ENCODE measurements at regions not wholly inside any gene's neighbourhood (a gene's known extent, or its start where the extent isn't known, plus 50 kb on each side); places are given as distances from the start of the nearest gene placed in this dataset.

GRCh38 chr21:34201481-34201858 lies 128.1 kb downstream of the MRPS6 start:
- WGBS: 2% methylated on average over 6 of the region's 6 CpGs
- H3K4me1 ChIP-seq (replicated peaks): no peaks in the 10 kb centered on the region
- intact Hi-C loops (cut with DNase I): loop anchor here (5.0 kb wide), 2 partner anchors 146 to 254 kb away; no protein-coding TSS in a partner anchor
- no peaks in the 10 kb centered on the region for H3K27me3 ChIP-seq (replicated peaks; ENCODE audit: insufficient read depth)
- H3K27ac ChIP-seq: peak overlapping the region; percentile 61 to 70
- no peak for DNase-seq (ENCODE audit: low spot score)
- no peaks in the 10 kb centered on the region for H3K9me3 ChIP-seq
- H3K4me3 ChIP-seq: peak overlapping the region; percentile 39 to 49
- TF ChIP-seq POLR2AphosphoS5 (IDR thresholded peaks at IDR 0.05): no peak
- TF ChIP-seq CTCF (IDR thresholded peaks at IDR 0.05): no peak
- TF ChIP-seq POLR2A (IDR thresholded peaks at IDR 0.05): no peak
- no peaks in the 10 kb centered on the region for H3K36me3 ChIP-seq

GRCh38 chr21:34202553-34203372 lies 129.4 kb downstream of the MRPS6 start:
- intact Hi-C loops (cut with DNase I): loop anchor here (2.0 to 5.0 kb wide), 3 partner anchors 74 to 255 kb away; no protein-coding TSS in a partner anchor
- TF ChIP-seq CTCF (IDR thresholded peaks at IDR 0.05): no peak
- no peaks in the 10 kb centered on the region for H3K27me3 ChIP-seq (replicated peaks; ENCODE audit: insufficient read depth)

GRCh38 chr21:34203851-34204420 lies 130.6 kb downstream of the MRPS6 start:
- intact Hi-C loops (cut with DNase I): loop anchor here (2.0 to 5.0 kb wide), 4 partner anchors 75 to 257 kb away; no protein-coding TSS in a partner anchor
- Histone ChIP-seq H3K9me3 (no peaks in the 10 kb centered on the region), H3K27ac (no peak overlapping the region), H3K27me3 (replicated peaks; ENCODE audit: insufficient read depth) (no peaks in the 10 kb centered on the region), H3K36me3 (no peaks in the 10 kb centered on the region), H3K4me1 (replicated peaks) (no peaks in the 10 kb centered on the region), H3K4me3 (no peak overlapping the region)
- no peak for TF ChIP-seq POLR2AphosphoS5 (IDR thresholded peaks at IDR 0.05)
- no peak for TF ChIP-seq POLR2A (IDR thresholded peaks at IDR 0.05)
- no peak for TF ChIP-seq CTCF (IDR thresholded peaks at IDR 0.05)
- 66% methylated on average over 11 of the region's 11 CpGs for WGBS
- DNase-seq (ENCODE audit: low spot score): no peak

More at GRCh38 chr21:34202553-34203372, 129.4 kb downstream of the MRPS6 start:
- peak overlapping the region in 1 of 2 donors; percentile 49 for H3K4me3 ChIP-seq
- no peaks in the 10 kb centered on the region for H3K4me1 ChIP-seq (replicated peaks)
- H3K27ac ChIP-seq: peak overlapping the region; percentile 61 to 70
- no peaks in the 10 kb centered on the region for H3K36me3 ChIP-seq
- DNase-seq (ENCODE audit: low spot score): no peak
- H3K9me3 ChIP-seq: no peaks in the 10 kb centered on the region
- 31% methylated on average over 25 of the region's 25 CpGs for WGBS

- TF ChIP-seq CTCF (IDR thresholded peaks at IDR 0.05): no peak
- no peak for TF ChIP-seq POLR2A (IDR thresholded peaks at IDR 0.05)
- TF ChIP-seq POLR2AphosphoS5 (IDR thresholded peaks at IDR 0.05): no peak
- H3K27me3 ChIP-seq (replicated peaks; ENCODE audit: insufficient read depth): no peaks in the 10 kb centered on the region
- H3K4me1 ChIP-seq (replicated peaks): no peaks in the 10 kb centered on the region
- intact Hi-C loops (cut with DNase I): loop anchor here (2.0 to 5.0 kb wide), 3 partner anchors 130 to 257 kb away; no protein-coding TSS in a partner anchor
- no peak for DNase-seq (ENCODE audit: low spot score)
- H3K27ac ChIP-seq: no peak overlapping the region
- H3K9me3 ChIP-seq: no peaks in the 10 kb centered on the region
- no peaks in the 10 kb centered on the region for H3K36me3 ChIP-seq
- no peak overlapping the region for H3K4me3 ChIP-seq
- WGBS: 83% methylated on average over 13 of the region's 13 CpGs
Observed at GRCh38 chr21:34204481-34205439, 131.4 kb downstream of the MRPS6 start.

Measured in prostate gland (tissue), 2 donors.